GM21423 (cell line): ENCODE measurements at regions not wholly inside any gene's neighbourhood (a gene's known extent, or its start where the extent isn't known, plus 50 kb on each side); places are given as distances from the start of the nearest gene placed in this dataset.

Experiments used
- ATAC-seq: cut with Tn5 transposase; IDR thresholded peaks from one replicate; pipeline ENCODE4 v1.9.1; 2021; ENCODE audit warnings: mild to moderate bottlenecking, moderate library complexity; ENCODE audit not compliant: unreplicated experiment

- no peak for ATAC-seq
Measured at GRCh38 chr5:53326424-53327153, 153.8 kb upstream of the FST start.

- ATAC-seq = no peak
Measured at GRCh38 chr5:53327811-53328334, 152.6 kb upstream of the FST start.

- ATAC-seq = no peak
Measured at GRCh38 chr5:53330491-53330890, 149.9 kb upstream of the FST start.

- ATAC-seq = no peak
Measured at GRCh38 chr5:53331463-53331862, 149.0 kb upstream of the FST start.

- no peak for ATAC-seq
Measured at GRCh38 chr5:53333160-53333559, 147.3 kb upstream of the FST start.

- ATAC-seq = no peak
Measured at GRCh38 chr5:53334431-53334941, 145.9 kb upstream of the FST start.

- ATAC-seq = no peak
Measured at GRCh38 chr5:53335115-53335514, 145.3 kb upstream of the FST start.

- ATAC-seq = no peak
Measured at GRCh38 chr5:53337827-53338226, 142.6 kb upstream of the FST start.

GRCh38 chr5:53338971-53339370, 141.5 kb upstream of the FST start:
- ATAC-seq = no peak

- ATAC-seq = no peak
Measured at GRCh38 chr5:53339962-53340540, 140.4 kb upstream of the FST start.

- ATAC-seq = no peak
Measured at GRCh38 chr5:53340956-53341750, 139.3 kb upstream of the FST start.

GRCh38 chr5:53342236-53342635, 138.2 kb upstream of the FST start:
- no peak for ATAC-seq

- no peak for ATAC-seq
Measured at GRCh38 chr5:53343187-53343586, 137.2 kb upstream of the FST start.

- ATAC-seq = no peak
Measured at GRCh38 chr5:53350368-53350767, 130.1 kb upstream of the FST start.

- ATAC-seq = no peak
Measured at GRCh38 chr5:53350991-53351770, 129.2 kb upstream of the FST start.

GRCh38 chr5:53355316-53355715, 125.1 kb upstream of the FST start:
- no peak for ATAC-seq

- no peak for ATAC-seq
Measured at GRCh38 chr5:53355931-53356330, 124.5 kb upstream of the FST start.

GRCh38 chr5:53357439-53357838, 123.0 kb upstream of the FST start:
- ATAC-seq = no peak

GRCh38 chr5:53358794-53359193, 121.6 kb upstream of the FST start:
- no peak for ATAC-seq

- ATAC-seq = no peak
Measured at GRCh38 chr5:53359916-53360517, 120.4 kb upstream of the FST start.
